Endothelial cell of hepatic sinusoid (primary cell): ENCODE measurements at regions not wholly inside any gene's neighbourhood (a gene's known extent, or its start where the extent isn't known, plus 50 kb on each side); places are given as distances from the start of the nearest gene placed in this dataset.
"Not testable (repeated sequence)": the region's sequence is repeated elsewhere in the genome, so short reads cannot be mapped to it uniquely, and the experiment has no call there.

Experiments
- in situ Hi-C: cut with HindIII; loops from 2 replicates; pipeline ENCODE4 v1.10.0; 2017; ENCODE audit warnings: low sequenced_read_pairs

GRCh38 chr3:192968901-192969300 lies 51.2 kb upstream of the MB21D2 start:
- in situ Hi-C loops, result not testable (repeated sequence)

- in situ Hi-C loops, result no loop called here
Measured at GRCh38 chr3:192980632-192981031, 63.0 kb upstream of the MB21D2 start.

- in situ Hi-C loops, result no loop called here
Measured at GRCh38 chr3:192986379-192986778, 68.7 kb upstream of the MB21D2 start.

GRCh38 chr3:192991356-192991755 lies 73.7 kb upstream of the MB21D2 start:
- in situ Hi-C loops, result no loop called here

GRCh38 chr3:192992361-192992760 lies 74.7 kb upstream of the MB21D2 start:
- in situ Hi-C loops, result no loop called here

- in situ Hi-C loops, result no loop called here
Measured at GRCh38 chr3:192993411-192993810, 75.8 kb upstream of the MB21D2 start.

- in situ Hi-C loops, result not testable (repeated sequence)
Measured at GRCh38 chr3:193001113-193001512, 83.5 kb upstream of the MB21D2 start.

GRCh38 chr3:193003624-193004023 lies 86.0 kb upstream of the MB21D2 start:
- in situ Hi-C loops, result not testable (repeated sequence)

GRCh38 chr3:193008654-193009053 lies 91.0 kb upstream of the MB21D2 start:
- in situ Hi-C loops, result no loop called here

GRCh38 chr3:193010191-193010590 lies 92.5 kb upstream of the MB21D2 start:
- in situ Hi-C loops, result no loop called here

- in situ Hi-C loops, result no loop called here
Measured at GRCh38 chr3:193011958-193012357, 94.3 kb upstream of the MB21D2 start.

GRCh38 chr3:193014902-193015301 lies 97.2 kb upstream of the MB21D2 start:
- in situ Hi-C loops, result no loop called here

- in situ Hi-C loops, result no loop called here
Measured at GRCh38 chr3:193016437-193016901, 98.8 kb upstream of the MB21D2 start.

GRCh38 chr3:193021506-193022010 lies 103.9 kb upstream of the MB21D2 start:
- in situ Hi-C loops, result loop anchor here (10.0 kb wide), 1 partner anchor 67 kb away; no protein-coding TSS in a partner anchor

- in situ Hi-C loops, result loop anchor here (10.0 kb wide), 1 partner anchor 68 kb away; no protein-coding TSS in a partner anchor
Measured at GRCh38 chr3:193023218-193023617, 105.6 kb upstream of the MB21D2 start.

GRCh38 chr3:193028258-193028657 lies 110.6 kb upstream of the MB21D2 start:
- in situ Hi-C loops, result loop anchor here (10.0 kb wide), 1 partner anchor 73 kb away; no protein-coding TSS in a partner anchor

- in situ Hi-C loops, result loop anchor here (10.0 kb wide), 1 partner anchor 75 kb away; no protein-coding TSS in a partner anchor
Measured at GRCh38 chr3:193029800-193030199, 112.1 kb upstream of the MB21D2 start.

- in situ Hi-C loops, result no loop called here
Measured at GRCh38 chr3:193030276-193030675, 112.6 kb upstream of the MB21D2 start.

- in situ Hi-C loops, result no loop called here
Measured at GRCh38 chr3:193031911-193032310, 114.3 kb upstream of the MB21D2 start.

- in situ Hi-C loops, result no loop called here
Measured at GRCh38 chr3:193033226-193033780, 115.6 kb upstream of the MB21D2 start.

GRCh38 chr3:193037828-193038227 lies 120.2 kb upstream of the MB21D2 start:
- in situ Hi-C loops, result not testable (repeated sequence)

- in situ Hi-C loops, result no loop called here
Measured at GRCh38 chr3:193039058-193039457, 121.4 kb upstream of the MB21D2 start.
